IMR-90 (cell line): ENCODE measurements at regions not wholly inside any gene's neighbourhood (a gene's known extent, or its start where the extent isn't known, plus 50 kb on each side); places are given as distances from the start of the nearest gene placed in this dataset.

Source experiments
- ATAC-seq: fragments of 200-7000 bp; cut with Tn5 transposase; 2 replicates; pipeline ENCODE4 v1.9.1; 2020; ENCODE audit warnings: low read depth, mild to moderate bottlenecking, moderate library complexity
- BruUV-seq: library from RNA; stranded (reverse); fragments of 400-500 nt; replicated peaks from 2 replicates; lab custom pipeline; 2021; lab: Mats Ljungman, UMichigan
- CTCF ChIA-PET: fragments of 300-600 bp; formaldehyde crosslinking; extraction: SDS; loops from one replicate; lab custom pipeline; 2021; ENCODE audit warnings: antibody characterized with exemption; lab: Yijun Ruan, JAX
- POLR2A ChIA-PET: fragments of 300-600 bp; sonication (Branson Sonifier 250); formaldehyde crosslinking; loops from one replicate; lab custom pipeline; 2022; ENCODE audit warnings: antibody characterized with exemption; ENCODE audit not compliant: unreplicated experiment; lab: Charles Lee
- DNase-seq: peaks from one replicate; pipeline ENCODE4 v3.0.0; 2013
- H2AFZ ChIP-seq: replicated peaks from 2 replicates; pipeline ENCODE3; 2013; ENCODE audit warnings: low read length, mild to moderate bottlenecking; ENCODE audit not compliant: poor library complexity
- H2AK5ac ChIP-seq: 2 replicates; pipeline ENCODE4 v1.6.1; 2013; ENCODE audit warnings: low read depth, low read length, inconsistent platforms
- H2AK9ac ChIP-seq: replicated peaks from 2 replicates; pipeline ENCODE3; 2013; ENCODE audit warnings: mild to moderate bottlenecking, low read depth, low read length, moderate library complexity; ENCODE audit not compliant: poor library complexity
- H2BK120ac ChIP-seq: 2 replicates; pipeline ENCODE4 v1.6.1; 2013; ENCODE audit warnings: low read depth, low read length, inconsistent platforms
- H2BK15ac ChIP-seq: 3 replicates; pipeline ENCODE4 v1.6.1; 2013; ENCODE audit warnings: low read depth, low read length, inconsistent platforms
- H2BK20ac ChIP-seq: 2 replicates; pipeline ENCODE4 v1.6.1; 2013; ENCODE audit warnings: low read depth, mild to moderate bottlenecking, inconsistent platforms, low read length, moderate library complexity
- H2BK5ac ChIP-seq: 2 replicates; pipeline ENCODE4 v1.6.1; 2013; ENCODE audit warnings: mild to moderate bottlenecking, low read depth, low read length, inconsistent platforms; ENCODE audit not compliant: poor library complexity, severe bottlenecking
- H3K14ac ChIP-seq: replicated peaks from 2 replicates; pipeline ENCODE4 v1.6.1; 2013; ENCODE audit warnings: low read depth, low read length, inconsistent platforms
- H3K18ac ChIP-seq: 2 replicates; pipeline ENCODE4 v1.6.1; 2013; ENCODE audit warnings: low read depth, low read length, control low read depth
- H3K23ac ChIP-seq: 2 replicates; pipeline ENCODE4 v1.6.1; 2013; ENCODE audit warnings: low read depth, low read length, inconsistent platforms
- H3K27ac ChIP-seq: 2 replicates; pipeline ENCODE4 v1.5.1; 2013; ENCODE audit warnings: mild to moderate bottlenecking, control low read depth, low read length; ENCODE audit not compliant: insufficient read depth
- H3K27me3 ChIP-seq: 2 replicates; pipeline ENCODE4 v1.6.1; 2013; ENCODE audit warnings: low read length; ENCODE audit not compliant: control insufficient read depth, insufficient read depth
- H3K36me3 ChIP-seq: 2 replicates; pipeline ENCODE4 v1.6.1; 2013; ENCODE audit warnings: low read length, mixed read lengths; ENCODE audit not compliant: control insufficient read depth, insufficient read depth
- H3K4ac ChIP-seq: 2 replicates; pipeline ENCODE4 v1.6.1; 2013; ENCODE audit warnings: low read depth, low read length, inconsistent platforms
- H3K4me1 ChIP-seq: 2 replicates; pipeline ENCODE4 v1.6.1; 2013; ENCODE audit warnings: low read length, mixed read lengths; ENCODE audit not compliant: control insufficient read depth, insufficient read depth
- H3K4me2 ChIP-seq: 2 replicates; pipeline ENCODE4 v1.6.1; 2013; ENCODE audit warnings: low read depth, mild to moderate bottlenecking, control low read depth, low read length, moderate library complexity
- H3K4me3 ChIP-seq: 2 replicates; pipeline ENCODE4 v1.5.1; 2013; ENCODE audit warnings: low read depth, mild to moderate bottlenecking, control low read depth, low read length, moderate library complexity; ENCODE audit not compliant: insufficient read depth
- H3K56ac ChIP-seq: 2 replicates; pipeline ENCODE4 v1.6.1; 2013; ENCODE audit warnings: low read length, inconsistent platforms; ENCODE audit not compliant: insufficient read depth; ENCODE audit errors: extremely low read depth
- H3K79me1 ChIP-seq, 2 experiments: 2 replicates each; pipeline ENCODE4 v1.6.1; 2013; ENCODE audit warnings: low read length in 2 of 2, inconsistent platforms in 1 of 2, low read depth in 1 of 2
- H3K9ac ChIP-seq: 2 replicates; pipeline ENCODE4 v1.6.1; 2013; ENCODE audit warnings: low read depth, low read length, control low read depth
- H3K9me1 ChIP-seq: 2 replicates; pipeline ENCODE4 v1.6.1; 2013; ENCODE audit warnings: low read length, inconsistent platforms; ENCODE audit not compliant: insufficient read depth
- H3K9me3 ChIP-seq: 2 replicates; pipeline ENCODE4 v1.6.1; 2013; ENCODE audit warnings: low read length; ENCODE audit not compliant: control insufficient read depth, insufficient read depth
- H4K20me1 ChIP-seq: 2 replicates; pipeline ENCODE4 v1.6.1; 2013; ENCODE audit warnings: low read length, inconsistent platforms; ENCODE audit not compliant: insufficient read depth
- H4K5ac ChIP-seq: 2 replicates; pipeline ENCODE4 v1.6.1; 2013; ENCODE audit warnings: mild to moderate bottlenecking, low read depth, low read length, control low read depth
- H4K8ac ChIP-seq, 2 experiments: 2 replicates each; pipeline ENCODE4 v1.6.1; 2013; ENCODE audit warnings: low read depth in 2 of 2, low read length in 2 of 2, control low read depth in 1 of 2, inconsistent platforms in 1 of 2
- H4K91ac ChIP-seq: 2 replicates; pipeline ENCODE4 v1.6.1; 2013; ENCODE audit warnings: low read depth, low read length, inconsistent platforms; ENCODE audit not compliant: insufficient read depth
- BHLHE40 ChIP-seq: fragments of 150-350 bp; IDR thresholded peaks from 2 replicates; pipeline ENCODE4 v1.6.1; 2016; ENCODE audit warnings: mild to moderate bottlenecking, low read depth, low read length
- CEBPB ChIP-seq: IDR thresholded peaks from 2 replicates; pipeline ENCODE4 v1.6.1; 2012; ENCODE audit warnings: low read depth, low read length, improper control_type of control experiment
- CHD1 ChIP-seq: IDR thresholded peaks from 2 replicates; pipeline ENCODE4 v1.6.1; 2012; ENCODE audit warnings: low read depth, low read length, improper control_type of control experiment
- CTCF ChIP-seq: conservative IDR thresholded peaks from 2 replicates; pipeline ENCODE4 v1.5.1; 2012; ENCODE audit warnings: mild to moderate bottlenecking, low read depth, low read length, improper control_type of control experiment
- ELK1 ChIP-seq: fragments of 150-350 bp; IDR thresholded peaks from 2 replicates; pipeline ENCODE4 v1.6.1; 2016; ENCODE audit warnings: low read depth, mild to moderate bottlenecking, low read length, moderate library complexity, borderline replicate concordance
- FOS ChIP-seq: fragments of 150-350 bp; IDR thresholded peaks from 2 replicates; pipeline ENCODE4 v1.6.1; 2016; ENCODE audit warnings: low read depth, low read length
- MAFK ChIP-seq: IDR thresholded peaks from 2 replicates; pipeline ENCODE4 v1.6.1; 2012; ENCODE audit warnings: low read depth, low read length, improper control_type of control experiment
- MAZ ChIP-seq: IDR thresholded peaks from 2 replicates; pipeline ENCODE4 v1.6.1; 2012; ENCODE audit warnings: low read depth, mild to moderate bottlenecking, low read length, improper control_type of control experiment, moderate library complexity, borderline replicate concordance
- MXI1 ChIP-seq: IDR thresholded peaks from 2 replicates; pipeline ENCODE4 v1.6.1; 2012; ENCODE audit warnings: low read depth, mild to moderate bottlenecking, low read length, moderate library complexity, borderline replicate concordance
- NFE2L2 ChIP-seq: fragments of 150-350 bp; IDR thresholded peaks from 2 replicates; pipeline ENCODE4 v1.6.1; 2016; ENCODE audit warnings: low read depth, mild to moderate bottlenecking, low read length
- POLR2A ChIP-seq: IDR thresholded peaks from 2 replicates; pipeline ENCODE4 v1.6.1; 2012; ENCODE audit warnings: mild to moderate bottlenecking, low read depth, low read length
- RAD21 ChIP-seq: IDR thresholded peaks from 2 replicates; pipeline ENCODE4 v1.6.1; 2012; ENCODE audit warnings: low read length, improper control_type of control experiment
- RCOR1 ChIP-seq: IDR thresholded peaks from 2 replicates; pipeline ENCODE4 v1.6.1; 2012; ENCODE audit warnings: mild to moderate bottlenecking, low read length, improper control_type of control experiment; ENCODE audit not compliant: insufficient replicate concordance
- SMC3 ChIP-seq: fragments of 150-350 bp; IDR thresholded peaks from 2 replicates; pipeline ENCODE4 v1.6.1; 2016; ENCODE audit warnings: low read depth, mild to moderate bottlenecking, antibody characterized with exemption, low read length, moderate library complexity
- USF2 ChIP-seq: fragments of 150-350 bp; IDR thresholded peaks from 2 replicates; pipeline ENCODE4 v1.6.1; 2017; ENCODE audit warnings: mild to moderate bottlenecking, antibody characterized with exemption, low read length, low read depth
- WGBS, 2 experiments: methylation state at CpG; one replicate each; pipeline versions ENCODE4 v1.1.5 to v1.1.7; 2013; ENCODE audit warnings: missing lambda C conversion rate in 2 of 2; ENCODE audit not compliant: insufficient read length in 1 of 2; ENCODE audit errors: extremely low coverage in 2 of 2; 5-methylcytosine and 5-hydroxymethylcytosine counted together
- dilution Hi-C: fragments of 300-500 bp; cut with HindIII; formaldehyde crosslinking; loops from one replicate; pipeline ENCODE4 v1.14.3; 2018; ENCODE audit warnings: low sequenced_read_pairs; ENCODE audit not compliant: unreplicated experiment
- in situ Hi-C: fragments of 300-500 bp; cut with MboI; formaldehyde crosslinking; loops from 3 replicates; pipeline ENCODE4 v1.14.3; 2019; ENCODE audit warnings: low sequenced_read_pairs, inconsistent platforms, mixed read lengths
- intact Hi-C: fragments of 100-400 bp; cut with micrococcal nuclease; formaldehyde crosslinking; loops from 2 replicates; pipeline ENCODE4 v1.10.0; 2022

- CTCF ChIA-PET: no interaction called here
- no peak for ATAC-seq
These were observed 1311.7 kb downstream of the ARAP2 start for GRCh38 chr4:34932591-34932990.

More at GRCh38 chr4:34932591-34932990, 1311.7 kb downstream of the ARAP2 start:
- H2AK5ac ChIP-seq: no peak overlapping the region
- H4K20me1 ChIP-seq: no peaks in the 10 kb centered on the region
- no peak overlapping the region for H3K18ac ChIP-seq
- no peaks in the 10 kb centered on the region for H3K4me1 ChIP-seq
- POLR2A ChIA-PET: no interaction called here
- H4K5ac ChIP-seq: no peak overlapping the region
- no peak overlapping the region for H4K8ac ChIP-seq
- H3K14ac ChIP-seq: no peak overlapping the region
- H3K79me1 ChIP-seq: no peaks in the 10 kb centered on the region
- dilution Hi-C loops (no loop called here), intact Hi-C loops (no loop called here), in situ Hi-C loops (no loop called here)
- no peak overlapping the region for H2AK9ac ChIP-seq
- no TSS peak for BruUV-seq
- H3K4ac ChIP-seq: no peak overlapping the region
- no peaks in the 10 kb centered on the region for H3K27me3 ChIP-seq
- no peaks in the 10 kb centered on the region for H3K36me3 ChIP-seq
- H2BK15ac ChIP-seq: no peak overlapping the region
- no peak overlapping the region for H3K23ac ChIP-seq
- no peak overlapping the region for H2AFZ ChIP-seq
- H3K4me2 ChIP-seq: no peak overlapping the region
- no peak overlapping the region for H3K56ac ChIP-seq
- DNase-seq: no peak
- no CpG with 5 or more reads among the region's 5 CpGs for WGBS, 2 experiments
- H2BK5ac ChIP-seq: no peak overlapping the region
- no peak overlapping the region for H4K91ac ChIP-seq
- no peak overlapping the region for H2BK20ac ChIP-seq
- H3K9me3 ChIP-seq: no peaks in the 10 kb centered on the region
- no peak overlapping the region for H3K27ac ChIP-seq
- TF ChIP-seq CHD1 (no peak), POLR2A (no peak), CTCF (no peak), BHLHE40 (no peak), MXI1 (no peak), ELK1 (no peak), FOS (no peak), NFE2L2 (no peak), MAZ (no peak), USF2 (no peak), RAD21 (no peak), MAFK (no peak), SMC3 (no peak), RCOR1 (no peak), CEBPB (no peak)
- H2BK120ac ChIP-seq: no peak overlapping the region
- H3K9me1 ChIP-seq: no peaks in the 10 kb centered on the region
- H3K9ac ChIP-seq: no peak overlapping the region
- no peak overlapping the region for H3K4me3 ChIP-seq
